HepG2 (cell line): ENCODE measurements at regions not wholly inside any gene's neighbourhood (a gene's known extent, or its start where the extent isn't known, plus 50 kb on each side); places are given as distances from the start of the nearest gene placed in this dataset.

Experiments
- ATAC-seq: fragments of 200-7000 bp; cut with Tn5 transposase; 3 replicates; pipeline ENCODE4 v1.9.1; 2020; ENCODE audit warnings: mild to moderate bottlenecking, moderate library complexity
- BruUV-seq: library from RNA; stranded (reverse); fragments of 400-500 nt; replicated peaks from 2 replicates; lab custom pipeline; 2021; lab: Mats Ljungman, UMichigan
- CTCF ChIA-PET: fragments of 300-600 bp; formaldehyde crosslinking; extraction: SDS; loops from one replicate; lab custom pipeline; 2021; ENCODE audit warnings: low total read pairs, inconsistent platforms, low intra/inter-chr PET ratio; lab: Yijun Ruan, JAX
- POLR2A ChIA-PET: fragments of 350-600 bp; sonication (Branson Sonifier 250); formaldehyde crosslinking; loops from one replicate; lab custom pipeline; 2020; ENCODE audit warnings: antibody characterized with exemption, inconsistent platforms; lab: Yijun Ruan, JAX
- DNase-seq: peaks from one replicate; pipeline ENCODE4 v3.0.0-alpha.2; 2015; ENCODE audit warnings: low spot score
- FAIRE-seq: peaks from 3 replicates; lab custom pipeline; 2011; peaks lifted over from hg19 to GRCh38; lab: Jason Lieb, UNC
- H2AFZ ChIP-seq: one replicate; pipeline ENCODE4 v1.6.1; 2011; ENCODE audit warnings: low read length, inconsistent platforms
- H3K27ac ChIP-seq: fragments of 300-600 bp; 3 replicates; pipeline ENCODE4 v1.8.0; 2011; ENCODE audit warnings: mixed run types, mild to moderate bottlenecking, mixed read lengths, low read length, inconsistent platforms; ENCODE audit not compliant: insufficient read depth; ENCODE audit errors: extremely low read length
- H3K27me3 ChIP-seq, 2 experiments: fragments of 200-600 bp in 1 of 2; 2 replicates in 1 of 2; 3 replicates in 1 of 2; pipeline versions ENCODE4 v1.6.0 to v1.8.0; 2011; ENCODE audit warnings: low read length in 2 of 2, mild to moderate bottlenecking in 2 of 2, moderate library complexity in 2 of 2, inconsistent platforms in 1 of 2; ENCODE audit not compliant: insufficient read depth in 2 of 2, control insufficient read depth in 1 of 2
- H3K36me3 ChIP-seq, 2 experiments: fragments of 200-600 bp in 1 of 2; replicated peaks in 1 of 2; 2 replicates in 1 of 2; 3 replicates in 1 of 2; pipeline versions ENCODE4 v1.5.1 to v1.8.0; 2011; ENCODE audit warnings: low read length in 2 of 2, inconsistent platforms in 1 of 2; ENCODE audit not compliant: insufficient read depth in 2 of 2, control insufficient read depth in 1 of 2
- H3K4me1 ChIP-seq: 2 replicates; pipeline ENCODE4 v1.5.1; 2012; ENCODE audit warnings: low read length, inconsistent platforms; ENCODE audit not compliant: insufficient read depth
- H3K4me2 ChIP-seq: 2 replicates; pipeline ENCODE4 v1.6.0; 2011; ENCODE audit warnings: low read depth, low read length, inconsistent platforms
- H3K4me3 ChIP-seq, 3 experiments: fragments of 200-600 bp in 1 of 3; sonication (generic), shearing (Covaris generic) in 1 of 3; replicated peaks in 1 of 3; 2 replicates each; pipeline ENCODE4 v1.5.1; 2011 to 2016; ENCODE audit warnings: low read length in 3 of 3, inconsistent platforms in 2 of 3, low read depth in 2 of 3, mild to moderate bottlenecking in 2 of 3, control low read depth in 1 of 3, mixed read lengths in 1 of 3; ENCODE audit not compliant: insufficient read depth in 1 of 3
- H3K79me2 ChIP-seq: one replicate; pipeline ENCODE4 v1.6.1; 2011; ENCODE audit warnings: low read length, inconsistent platforms; ENCODE audit not compliant: insufficient read depth
- H3K9ac ChIP-seq: 2 replicates; pipeline ENCODE4 v1.6.0; 2011; ENCODE audit warnings: mild to moderate bottlenecking, low read depth, low read length, inconsistent platforms; ENCODE audit not compliant: insufficient read depth
- H3K9me3 ChIP-seq: 2 replicates; pipeline ENCODE4 v1.5.1; 2012; ENCODE audit warnings: mild to moderate bottlenecking, low read length
- H4K20me1 ChIP-seq: 2 replicates; pipeline ENCODE4 v1.6.0; 2011; ENCODE audit warnings: inconsistent platforms, mild to moderate bottlenecking, low read length, moderate library complexity; ENCODE audit not compliant: insufficient read depth
- FOXO4 ChIP-seq: sonication (generic); formaldehyde crosslinking; conservative IDR thresholded peaks from 2 replicates; pipeline ENCODE4 v1.8.1; 2023; ENCODE audit warnings: missing genetic modification reagents
- NCOA5 ChIP-seq: sonication (generic); formaldehyde crosslinking; IDR thresholded peaks from 2 replicates; pipeline ENCODE4 v1.4.0; 2020; ENCODE audit warnings: missing genetic modification reagents
- ZNF143 ChIP-seq: sonication (generic); formaldehyde crosslinking; IDR thresholded peaks from 2 replicates; pipeline ENCODE4 v1.4.0; 2020; ENCODE audit warnings: missing genetic modification reagents
- ZNF609 ChIP-seq: sonication (generic); formaldehyde crosslinking; IDR thresholded peaks from 2 replicates; pipeline ENCODE4 v1.4.0; 2020; ENCODE audit warnings: mild to moderate bottlenecking, missing genetic modification reagents, borderline replicate concordance
- ZNF704 ChIP-seq: sonication (generic); formaldehyde crosslinking; IDR thresholded peaks from 2 replicates; pipeline ENCODE4 v1.8.1; 2023; ENCODE audit warnings: mild to moderate bottlenecking, inconsistent platforms, moderate library complexity, missing genetic modification reagents, borderline replicate concordance
- WGBS: methylation state at CpG from one replicate; pipeline ENCODE4 v1.1.6; 2017; ENCODE audit warnings: low lambda C conversion rate; 5-methylcytosine and 5-hydroxymethylcytosine counted together
- in situ Hi-C: cut with HindIII; loops from 2 replicates; pipeline ENCODE4 v1.10.0; 2017; ENCODE audit warnings: low pct_unique_long_range_greater_than_20kb; ENCODE audit not compliant: extremely low pct_ligation_motif_present
- intact Hi-C: fragments of 100-400 bp; cut with micrococcal nuclease; formaldehyde crosslinking; loops from one replicate; pipeline ENCODE4 v1.10.0; 2022; ENCODE audit not compliant: unreplicated experiment

GRCh38 chr2:7604456-7604855 lies 687.2 kb downstream of the RNF144A start (continued):
- TF ChIP-seq FOXO4 (CRISPR knock-in tag) = no peak
- TF ChIP-seq ZNF609 = no peak
- no peak for TF ChIP-seq ZNF704

- no TSS peak for BruUV-seq
- DNase-seq = no peak
- POLR2A ChIA-PET = no interaction called here
- intact Hi-C loops = no loop called here
- H3K27me3 ChIP-seq = no peaks in the 10 kb centered on the region
- no peak overlapping the region for H3K4me3 ChIP-seq
- no peaks in the 10 kb centered on the region for H4K20me1 ChIP-seq
- no peak overlapping the region for H2AFZ ChIP-seq
- no peak for TF ChIP-seq ZNF143
- TF ChIP-seq NCOA5 (CRISPR knock-in tag) = no peak
- TF ChIP-seq, all 625 proteins: peak for 0
- no peaks in the 10 kb centered on the region for H3K36me3 ChIP-seq
- no peak overlapping the region for H3K9ac ChIP-seq
- no peaks in the 10 kb centered on the region for H3K9me3 ChIP-seq
- no peak overlapping the region for H3K4me2 ChIP-seq
- H3K27ac ChIP-seq = no peak overlapping the region
- no peaks in the 10 kb centered on the region for H3K79me2 ChIP-seq
- CTCF ChIA-PET = no interaction called here
- ATAC-seq = no peak
- WGBS = 48% methylated on average over 8 of the region's 8 CpGs
- no peaks in the 10 kb centered on the region for H3K4me1 ChIP-seq
- in situ Hi-C loops = no loop called here
- no peak for FAIRE-seq
Observed at GRCh38 chr2:7607441-7608173, 690.4 kb downstream of the RNF144A start.
